Erythroblast (primary cell): ENCODE measurements at regions not wholly inside any gene's neighbourhood (a gene's known extent, or its start where the extent isn't known, plus 50 kb on each side); places are given as distances from the start of the nearest gene placed in this dataset.

Source experiments
- GATA1 ChIP-seq: IDR thresholded peaks from 2 replicates; pipeline ENCODE4 v1.6.1; 2011; ENCODE audit warnings: low read depth, mild to moderate bottlenecking, control low read depth, low read length, moderate library complexity
- POLR2A ChIP-seq: IDR thresholded peaks from 2 replicates; pipeline ENCODE4 v1.6.1; 2011; ENCODE audit warnings: mild to moderate bottlenecking, low read length

DNA sequence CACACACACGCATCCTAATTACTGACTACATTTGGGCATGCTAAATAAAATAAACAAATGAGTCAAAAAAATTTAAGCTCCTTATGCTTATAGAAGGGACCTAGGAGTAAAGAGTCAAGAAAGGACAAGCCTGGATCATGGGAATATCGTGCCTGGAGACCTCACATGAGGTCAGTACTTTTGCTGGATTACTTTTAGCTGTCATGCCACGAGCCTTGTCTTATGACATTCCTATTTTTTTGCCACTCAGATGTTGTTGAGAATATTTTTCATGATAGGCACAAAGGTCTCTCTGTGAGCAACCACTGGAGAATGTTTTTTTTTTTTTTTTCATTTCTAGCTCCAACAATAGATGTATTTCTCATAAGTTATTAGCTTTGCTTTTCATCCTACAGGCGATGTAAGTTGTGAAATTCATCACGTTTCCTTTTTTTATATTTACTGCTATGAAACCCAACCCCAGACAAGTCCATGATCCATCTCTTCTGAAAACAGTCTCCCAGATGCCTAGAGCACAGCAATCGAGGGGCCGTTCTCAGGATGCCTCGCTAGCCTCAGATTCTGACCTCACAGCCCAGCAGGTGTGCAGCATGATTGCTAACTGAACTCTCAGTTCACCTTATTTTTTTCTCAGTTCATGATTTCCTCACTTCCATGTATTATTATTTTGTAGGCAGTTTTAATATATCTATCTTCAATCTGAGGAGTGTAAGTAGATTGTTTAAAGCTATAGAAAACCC is 464.5 kb downstream of the IRS1 start:
- no peak for TF ChIP-seq POLR2A
- TF ChIP-seq GATA1 = no peak
